Stimulated activated naive CD8-positive, alpha-beta T cell treated with anti-CD3 and anti-CD28 coated beads, Interleukin-15, Interleukin-2, amounts not matched to agents 100 U/mL and 50 U/mL, for 24 hours (primary cell): ENCODE measurements at regions not wholly inside any gene's neighbourhood (a gene's known extent, or its start where the extent isn't known, plus 50 kb on each side); places are given as distances from the start of the nearest gene placed in this dataset.
"Not testable (repeated sequence)": the region's sequence is repeated elsewhere in the genome, so short reads cannot be mapped to it uniquely, and the experiment has no call there.

Experiments used
- ATAC-seq: fragments of 150-1000 bp; cut with Tn5 transposase; one replicate; pipeline ENCODE4 v1.10.0; 2021
- DNase-seq: peaks from one replicate; pipeline ENCODE4 v3.0.0; 2021

DNA sequence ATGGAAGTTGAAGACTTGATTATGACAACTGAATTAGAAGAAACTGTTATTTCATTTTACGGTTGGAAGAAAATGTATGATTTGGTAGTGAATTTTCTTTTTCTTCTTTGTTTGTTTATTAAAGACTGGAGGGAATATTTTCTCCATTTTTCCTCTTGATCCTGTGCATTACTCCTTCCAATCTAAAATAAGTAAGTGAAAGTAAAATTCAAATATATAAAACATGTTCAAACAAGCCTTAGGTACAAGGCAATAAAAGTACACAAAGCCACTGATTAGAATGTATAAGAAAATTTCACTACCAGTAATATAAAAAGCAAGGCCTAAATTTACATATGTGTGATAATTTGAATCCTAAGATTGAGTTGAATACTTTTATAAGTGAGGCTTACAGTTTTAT is 181.2 kb upstream of the MME start:
- no peak for DNase-seq

DNA sequence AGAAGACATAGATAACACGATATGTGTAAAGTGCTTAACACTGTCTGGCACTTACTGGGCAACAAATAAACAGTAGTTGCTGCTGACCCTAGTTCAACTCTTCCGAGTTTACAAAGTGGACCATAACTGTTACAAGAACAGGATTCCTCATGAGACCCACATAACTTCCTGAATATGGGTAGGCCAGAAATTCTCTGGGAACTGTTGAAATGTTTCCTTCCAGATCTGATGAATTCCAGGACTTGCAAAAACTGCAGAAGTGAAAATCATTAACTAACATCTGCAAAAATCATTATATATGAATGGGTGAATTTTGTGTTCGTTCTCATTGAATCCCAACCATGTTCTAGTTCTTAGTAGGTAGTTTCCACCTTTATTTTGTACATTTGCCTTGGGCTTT is 181.7 kb upstream of the MME start:
- no peak for ATAC-seq
- DNase-seq, result no peak

More for the DNA sequence above, 181.2 kb upstream of the MME start:
- no peak for ATAC-seq

DNA sequence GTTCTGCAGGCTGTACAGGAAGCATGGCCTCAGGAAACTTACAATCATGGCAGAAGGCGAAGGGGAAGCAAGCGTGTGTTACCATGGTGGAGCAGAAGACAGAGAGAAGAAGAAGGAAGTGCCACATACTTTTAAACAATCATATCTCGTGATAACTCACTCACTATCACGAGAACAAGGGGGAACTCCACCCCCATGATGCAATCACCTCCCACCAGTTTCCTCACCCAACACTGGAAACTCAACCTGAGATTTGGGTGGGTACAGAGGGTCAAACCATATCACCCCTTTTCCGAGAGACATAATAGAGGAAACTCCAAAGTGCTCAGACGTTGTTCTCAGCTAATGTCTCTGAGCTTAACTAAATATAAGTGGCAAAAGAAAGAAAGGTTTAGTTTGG is 186.3 kb upstream of the MME start:
- no peak for DNase-seq

DNA sequence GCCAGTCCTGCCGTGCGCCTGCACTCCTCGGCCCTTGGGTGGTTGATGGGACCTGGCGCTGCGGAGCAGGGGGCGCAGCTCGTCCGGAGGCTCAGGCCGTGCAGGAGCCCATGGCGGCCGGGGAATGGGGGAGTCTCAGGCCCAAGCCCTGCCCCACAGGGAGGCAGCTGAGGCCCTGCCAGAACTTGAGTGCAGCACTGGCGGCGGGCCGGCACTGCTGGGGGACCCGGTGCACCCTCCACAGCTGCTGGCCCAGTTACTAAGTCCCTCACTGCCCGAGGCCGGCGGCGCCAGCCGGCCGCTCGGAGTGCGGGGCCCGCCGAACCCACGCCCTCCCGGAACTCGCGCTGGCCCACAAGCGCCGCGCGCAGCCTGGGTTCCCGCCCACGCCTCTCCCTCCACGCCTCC is 190.9 kb upstream of the MME start:
- DNase-seq (no peak), ATAC-seq (no peak)

More for the DNA sequence above, 186.3 kb upstream of the MME start:
- no peak for ATAC-seq

DNA sequence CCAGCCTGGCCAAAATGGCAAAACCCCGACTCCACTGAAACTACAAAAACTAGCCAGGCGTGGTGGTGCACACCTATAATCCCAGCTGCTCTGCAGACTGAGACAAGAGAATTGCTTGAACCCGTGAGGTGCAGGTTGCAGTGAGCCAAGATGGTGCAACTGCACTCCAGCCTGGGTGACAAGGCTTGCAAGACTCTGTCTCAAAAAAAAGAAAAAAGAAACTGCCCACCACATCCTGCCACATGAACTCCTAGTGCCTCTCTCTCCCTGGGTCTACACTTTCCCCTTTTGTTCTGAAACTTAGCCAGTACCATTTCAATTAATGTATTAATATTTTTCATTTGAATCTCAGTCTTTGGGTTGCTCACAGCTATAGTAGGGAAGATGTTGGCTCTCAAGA is 192.2 kb upstream of the MME start:
- DNase-seq (no peak), ATAC-seq (no peak)

DNA sequence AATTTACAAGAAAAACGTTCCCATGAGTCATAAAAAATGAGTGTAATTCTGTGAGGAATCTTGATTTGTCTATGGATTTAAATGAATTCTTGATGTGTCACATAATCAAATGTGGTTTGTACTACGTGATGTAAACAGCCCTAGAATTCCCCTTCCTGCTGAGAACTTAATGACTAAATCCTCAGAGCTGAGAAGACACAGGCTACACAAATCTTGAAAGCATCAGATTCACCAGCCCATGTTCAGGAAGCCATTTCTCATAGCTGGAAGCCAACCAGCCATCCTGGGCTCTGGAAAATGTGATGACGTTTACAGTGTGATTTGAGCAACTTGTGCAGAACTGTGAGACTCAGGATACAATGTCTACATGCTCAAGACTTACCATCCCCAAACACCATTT is 193.7 kb upstream of the MME start:
- DNase-seq, result no peak

DNA sequence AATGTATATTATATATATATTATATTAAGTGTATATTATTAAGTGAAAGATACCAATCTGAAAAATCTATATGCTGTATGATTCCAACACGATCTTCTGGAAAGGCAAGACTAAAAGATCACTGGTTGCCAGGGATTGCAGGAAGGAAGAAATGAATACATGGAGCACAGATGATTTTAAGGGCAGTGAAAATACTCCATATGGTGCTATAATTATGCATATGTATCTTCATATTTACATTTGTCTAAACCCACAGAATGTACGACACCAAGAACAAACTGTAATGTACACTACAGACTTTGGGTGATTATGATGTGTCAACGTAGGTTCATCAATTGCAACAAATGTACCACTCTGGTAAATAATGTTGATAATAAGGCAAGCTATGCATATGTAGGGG is 194.7 kb upstream of the MME start:
- ATAC-seq (no peak), DNase-seq (no peak)

More for the DNA sequence above, 193.7 kb upstream of the MME start:
- ATAC-seq, result no peak

DNA sequence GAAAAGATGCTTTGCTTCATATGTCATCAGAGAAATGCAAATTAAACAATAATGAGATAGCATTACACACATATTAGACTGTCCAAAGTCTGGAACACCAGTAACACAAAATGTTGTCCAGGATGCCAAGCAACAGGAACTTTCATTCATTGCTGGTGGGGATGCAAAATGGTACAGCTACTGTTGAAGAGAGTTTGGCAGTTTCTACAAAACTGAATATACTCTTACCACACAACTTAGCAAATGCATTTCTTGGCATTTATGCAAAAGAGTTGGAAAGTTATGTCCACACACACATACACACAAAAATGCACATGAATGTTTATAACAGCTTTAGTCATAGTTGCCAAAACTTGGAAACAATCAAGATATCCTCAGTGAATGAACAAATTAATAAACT is 195.2 kb upstream of the MME start:
- ATAC-seq, result no peak
- no peak for DNase-seq

DNA sequence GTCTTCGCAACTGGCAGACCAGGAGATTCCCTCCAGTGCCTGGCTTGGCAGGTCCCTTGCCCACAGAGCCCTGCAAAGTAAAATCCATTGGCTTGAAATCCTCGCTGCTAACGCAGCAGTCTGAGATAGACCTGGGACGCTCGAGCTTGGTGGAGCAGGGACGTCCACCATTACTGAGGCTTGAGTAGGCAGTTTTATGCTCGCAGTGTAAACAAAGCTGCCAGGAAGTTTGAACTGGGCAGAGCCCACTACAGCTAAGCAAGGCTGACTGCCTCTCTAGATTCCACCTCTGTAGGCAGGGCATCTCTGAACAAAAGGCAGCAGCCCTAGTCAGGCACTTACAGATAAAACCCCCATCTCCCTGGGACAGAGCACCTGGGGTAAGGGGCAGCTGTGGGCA is 205.0 kb upstream of the MME start:
- no peak for DNase-seq
- no peak for ATAC-seq

DNA sequence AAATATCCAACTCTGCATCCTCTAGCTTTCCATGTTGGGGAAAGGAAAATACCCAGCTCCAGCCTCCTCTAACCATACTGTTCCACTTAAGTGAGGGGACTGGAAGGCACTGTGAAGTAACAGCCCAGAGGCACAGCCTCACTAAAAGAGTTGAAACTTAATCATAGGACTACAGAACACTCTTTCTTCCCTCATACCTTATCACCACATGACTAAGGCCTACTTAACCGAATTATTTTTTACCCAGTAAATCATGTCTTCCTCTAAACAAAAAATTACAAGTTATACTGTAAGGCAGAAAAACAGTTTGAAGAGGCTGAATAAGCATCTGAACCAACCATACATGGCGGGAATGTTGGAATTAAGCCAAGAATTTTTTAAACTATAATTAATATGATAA is 207.4 kb upstream of the MME start:
- no peak for ATAC-seq
- DNase-seq, result no peak

DNA sequence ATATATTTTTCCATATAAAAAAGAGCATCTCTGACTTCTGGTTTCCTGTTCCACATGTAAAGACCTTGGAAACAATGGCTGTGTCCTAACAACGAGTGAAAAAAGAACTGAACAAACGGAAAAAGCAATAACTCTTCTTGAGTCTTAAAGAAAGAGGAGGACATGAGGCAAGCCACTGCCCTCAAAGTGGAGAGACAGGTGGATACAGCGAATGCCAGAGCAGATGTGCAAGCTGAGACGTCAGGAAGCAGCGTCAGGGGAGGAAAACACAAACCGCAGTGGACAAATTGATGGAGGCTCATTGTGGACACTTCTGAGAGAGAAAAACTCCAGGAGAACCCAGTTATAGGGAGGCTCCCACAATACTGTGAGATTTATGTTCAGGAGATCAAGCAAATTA is 208.0 kb upstream of the MME start:
- DNase-seq, result no peak

DNA sequence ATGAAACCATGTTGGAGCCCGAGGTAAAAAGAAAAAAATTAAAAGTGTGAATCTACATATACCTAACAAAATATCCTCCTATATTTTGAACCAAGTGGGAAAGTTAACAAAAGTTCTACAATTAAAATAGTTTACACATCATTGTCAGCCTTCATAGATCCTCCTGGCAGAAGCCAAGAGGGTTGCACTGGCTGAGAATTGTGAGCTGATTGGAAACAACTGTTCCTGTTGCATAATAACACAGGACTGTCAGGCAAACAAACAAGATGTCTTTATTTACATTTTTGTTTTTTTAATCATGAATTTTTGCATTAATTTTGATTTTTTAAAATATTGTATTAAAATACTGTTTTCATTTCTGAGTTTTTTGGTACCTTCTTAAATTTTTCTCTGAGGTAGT is 215.2 kb upstream of the MME start:
- ATAC-seq, result no peak

More for the DNA sequence above, 208.0 kb upstream of the MME start:
- ATAC-seq, result no peak

DNA sequence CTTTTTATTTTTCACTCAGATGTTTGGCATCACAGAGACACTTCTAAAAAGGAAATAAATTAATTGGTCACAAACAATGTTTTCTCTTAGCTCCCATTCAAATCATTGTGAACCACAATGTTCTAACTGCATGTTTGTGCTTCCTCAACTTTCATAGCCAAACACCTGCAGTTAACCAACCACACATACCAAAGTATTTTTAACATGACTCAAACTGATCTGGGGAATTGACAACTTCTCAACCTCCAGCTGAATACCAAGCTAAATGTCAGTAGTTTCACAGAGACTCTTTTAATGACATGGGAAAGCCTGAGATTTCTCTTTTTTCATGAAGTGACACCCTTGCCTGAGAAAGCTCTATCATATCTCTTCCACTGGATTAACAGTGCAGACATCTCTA is 217.9 kb upstream of the MME start:
- no peak for ATAC-seq
- DNase-seq, result no peak

More for the DNA sequence above, 215.2 kb upstream of the MME start:
- DNase-seq, result no peak

DNA sequence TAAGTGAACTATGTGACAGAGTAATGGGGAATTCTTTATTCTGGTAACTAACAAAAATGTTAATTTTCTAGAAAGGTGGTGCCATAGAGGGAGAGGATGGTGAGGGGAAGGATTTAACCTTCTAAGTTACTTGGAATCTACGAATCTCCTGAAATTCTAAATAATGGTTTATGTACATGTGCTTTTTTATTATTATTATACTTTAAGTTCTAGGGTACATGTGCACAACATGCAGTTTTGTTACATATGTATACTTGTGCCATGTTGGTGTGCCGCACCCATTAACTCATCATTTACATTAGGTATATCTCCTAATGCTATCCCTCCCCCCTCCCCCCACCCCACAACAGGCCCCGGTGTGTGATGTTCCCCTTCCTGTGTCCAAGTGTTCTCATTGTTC is 227.1 kb upstream of the MME start:
- DNase-seq, ATAC-seq: not testable (repeated sequence)

DNA sequence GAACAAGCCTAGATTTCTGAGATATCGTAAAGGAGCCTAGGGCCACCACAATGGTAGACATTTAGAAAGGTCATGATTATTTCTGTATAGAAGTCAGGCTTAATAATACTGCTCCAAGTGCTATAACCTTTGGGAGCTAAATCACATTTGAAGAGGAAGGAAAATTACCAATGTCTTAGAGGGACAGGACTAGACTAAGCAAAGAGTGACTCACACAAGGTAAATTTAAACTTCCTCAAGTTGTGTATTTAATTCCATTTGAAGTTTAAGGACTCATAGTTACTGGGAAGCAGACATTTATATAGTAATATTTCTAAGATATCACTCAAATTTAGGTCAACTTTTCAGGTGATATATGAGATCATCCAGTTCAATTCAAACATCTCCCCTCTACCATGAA is 227.6 kb upstream of the MME start:
- DNase-seq, result no peak
- ATAC-seq, result no peak

DNA sequence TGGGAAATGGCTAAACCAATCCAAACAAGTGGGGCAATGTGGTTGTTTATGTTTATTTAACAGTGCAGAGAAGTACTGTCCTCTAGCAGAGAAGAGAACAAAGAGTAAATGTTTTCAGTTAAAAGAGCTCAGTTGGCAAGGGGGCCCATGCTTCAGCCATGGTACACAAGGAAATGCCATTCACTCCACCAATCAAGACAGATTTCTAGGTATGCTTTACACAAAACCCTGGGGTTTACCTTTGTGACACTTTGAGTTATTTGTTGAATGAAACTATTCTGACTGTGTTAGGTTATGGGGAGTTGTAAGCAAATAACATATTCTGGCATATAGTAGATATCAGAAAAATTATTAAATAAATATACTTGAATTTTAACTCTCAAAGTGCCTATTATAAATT is 228.5 kb upstream of the MME start:
- no peak for ATAC-seq

DNA sequence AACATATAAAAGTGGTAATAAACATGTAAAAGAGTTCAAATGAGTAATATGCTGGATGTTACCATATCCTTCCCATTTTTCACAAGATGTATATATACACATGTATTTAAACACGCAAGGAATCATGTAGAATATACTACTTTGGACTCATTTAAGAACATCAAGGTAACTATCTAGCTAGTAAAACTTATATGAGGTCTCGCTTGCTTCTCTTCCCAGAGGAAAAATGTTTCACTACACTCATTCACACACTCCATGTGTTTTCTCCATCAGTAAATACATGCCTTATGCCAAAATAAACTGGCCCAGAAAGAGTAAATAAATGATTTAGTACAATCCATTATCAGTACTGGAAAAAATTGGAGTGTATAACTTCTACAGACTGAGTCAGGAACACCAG is 229.2 kb upstream of the MME start:
- ATAC-seq (no peak), DNase-seq (no peak)

More for the DNA sequence above, 228.5 kb upstream of the MME start:
- no peak for DNase-seq

DNA sequence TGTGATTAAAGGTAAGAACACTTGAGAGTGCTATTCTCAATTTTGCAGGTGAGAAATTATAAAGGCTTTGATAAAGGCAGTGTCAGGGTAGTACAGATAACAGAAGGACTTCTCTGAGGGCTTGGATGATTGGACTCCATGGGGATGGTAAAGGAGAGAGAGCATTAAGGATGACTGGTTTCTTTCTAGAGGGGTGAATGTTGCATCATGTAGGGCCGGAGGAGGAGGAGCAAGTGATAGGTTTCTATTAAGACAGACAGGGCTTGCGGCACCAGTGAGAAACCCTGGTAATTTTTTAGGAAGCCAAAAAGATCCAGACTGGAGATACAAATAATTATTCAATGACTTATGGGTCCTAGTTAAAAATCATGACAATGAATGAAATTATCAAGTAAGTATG is 230.7 kb upstream of the MME start:
- ATAC-seq, result no peak

DNA sequence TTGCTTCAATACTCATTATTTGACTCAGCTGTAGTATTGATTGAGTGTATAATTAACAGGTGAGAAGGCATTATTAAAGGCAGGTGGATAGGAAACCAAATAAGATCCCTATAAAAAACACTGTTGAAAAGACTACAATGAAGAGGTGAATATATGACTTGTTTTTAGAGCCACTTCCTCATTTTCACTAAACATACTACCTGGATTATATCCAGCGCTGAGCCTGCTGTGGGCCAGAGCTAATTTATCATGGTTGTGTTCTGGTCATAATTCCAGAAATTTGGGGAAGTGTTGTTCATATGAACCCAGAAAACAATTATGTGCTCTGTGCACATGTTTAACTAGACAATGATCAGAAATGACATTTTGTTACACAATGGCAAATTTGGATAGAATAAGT is 235.3 kb upstream of the MME start:
- ATAC-seq, result no peak
- DNase-seq, result no peak

More for the DNA sequence above, 230.7 kb upstream of the MME start:
- DNase-seq, result no peak

DNA sequence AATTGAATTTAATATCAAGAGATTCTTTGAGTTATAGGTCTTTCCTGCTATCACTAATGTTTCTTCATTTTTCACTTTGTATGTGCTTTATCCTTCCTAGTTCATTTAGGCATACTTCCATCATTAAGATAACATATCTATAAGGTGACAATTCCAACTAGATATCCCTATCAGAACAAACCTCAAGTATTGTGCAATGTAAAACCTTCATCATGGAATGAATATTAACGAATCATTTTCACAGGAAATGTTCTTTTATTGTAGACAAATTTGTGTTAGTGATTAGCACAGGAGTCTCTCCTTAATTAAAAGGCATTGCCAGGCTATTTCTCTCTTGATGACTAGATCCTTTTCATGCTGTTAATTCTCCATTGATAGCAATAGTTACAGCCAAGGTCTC is 236.5 kb upstream of the MME start:
- no peak for ATAC-seq

DNA sequence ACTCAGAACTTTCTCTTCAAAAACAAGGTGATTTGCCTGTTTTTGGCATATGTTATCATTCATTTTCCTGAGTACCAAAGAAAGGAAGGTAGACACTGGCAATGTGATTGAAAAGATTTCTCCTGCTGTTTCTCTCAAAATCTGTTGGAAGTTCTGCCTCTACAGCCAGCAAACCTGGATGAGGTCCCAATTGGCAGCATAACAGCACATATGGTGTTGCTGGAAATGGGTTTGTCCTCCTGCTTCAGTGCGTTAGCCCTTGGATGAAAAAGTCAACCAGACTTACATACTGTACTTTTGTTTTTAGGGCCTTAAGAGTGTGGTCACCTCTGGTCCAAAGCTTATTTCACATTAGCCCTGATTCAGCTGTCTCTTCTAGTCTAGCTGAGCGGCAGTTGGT is 237.6 kb upstream of the MME start:
- ATAC-seq (no peak), DNase-seq (no peak)

More for the DNA sequence above, 236.5 kb upstream of the MME start:
- DNase-seq, result no peak

DNA sequence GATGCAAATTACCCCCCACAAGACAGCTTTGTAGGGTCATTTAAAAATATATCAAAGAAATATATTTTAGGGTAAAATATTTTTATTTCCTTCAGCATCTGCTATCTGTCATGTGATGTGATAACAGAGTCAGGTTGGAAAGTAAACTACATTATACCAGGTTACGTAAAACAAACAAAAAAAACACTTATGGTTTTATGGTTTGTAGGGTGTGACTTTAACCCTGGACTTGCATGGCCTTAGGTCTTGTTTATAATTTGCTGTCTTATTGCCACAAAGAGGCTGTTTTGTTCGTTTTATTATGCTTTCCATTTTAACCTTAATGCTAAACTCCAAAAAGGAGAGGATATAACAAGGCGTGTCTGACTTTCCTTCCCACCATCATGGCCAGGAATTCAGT is 244.5 kb upstream of the MME start:
- ATAC-seq (no peak), DNase-seq (no peak)

DNA sequence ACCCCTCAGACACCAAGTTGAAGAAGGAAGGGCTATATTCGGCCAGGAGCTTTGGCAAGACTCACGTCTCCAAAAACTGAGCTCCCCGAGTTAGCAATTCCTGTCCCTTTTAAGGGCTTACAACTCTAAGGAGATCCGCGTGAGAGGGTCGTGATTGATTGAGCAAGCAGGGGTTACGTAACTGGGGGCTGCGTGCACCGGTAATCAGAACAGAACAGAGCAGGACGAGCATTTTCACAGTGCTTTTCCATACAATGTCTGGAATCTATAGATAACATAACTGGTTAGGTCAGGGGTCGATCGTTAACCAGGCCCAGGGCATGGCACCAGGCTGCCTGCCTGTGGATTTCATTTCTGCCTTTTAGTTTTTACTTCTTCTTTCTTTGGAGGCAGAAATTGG is 245.3 kb upstream of the MME start:
- DNase-seq, ATAC-seq: not testable (repeated sequence)

DNA sequence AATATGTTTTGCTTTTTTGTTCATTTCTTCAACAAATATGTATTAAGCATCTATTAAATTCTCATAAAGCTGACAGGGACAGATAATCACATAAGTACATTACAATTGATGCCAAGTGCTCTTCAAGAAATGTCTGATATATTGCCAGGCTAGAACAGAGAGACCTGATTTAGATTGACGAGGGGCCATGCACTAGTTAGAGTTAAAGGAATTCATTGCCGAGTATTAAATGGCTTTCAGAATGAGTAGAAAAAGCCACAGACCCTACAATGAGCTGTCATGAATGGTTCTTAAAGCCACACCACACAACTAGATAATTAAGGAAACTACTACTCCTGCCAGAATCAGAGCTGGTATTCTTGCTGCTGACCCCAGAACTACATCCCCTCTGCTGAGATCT is 250.2 kb upstream of the MME start:
- ATAC-seq, result no peak
- no peak for DNase-seq

DNA sequence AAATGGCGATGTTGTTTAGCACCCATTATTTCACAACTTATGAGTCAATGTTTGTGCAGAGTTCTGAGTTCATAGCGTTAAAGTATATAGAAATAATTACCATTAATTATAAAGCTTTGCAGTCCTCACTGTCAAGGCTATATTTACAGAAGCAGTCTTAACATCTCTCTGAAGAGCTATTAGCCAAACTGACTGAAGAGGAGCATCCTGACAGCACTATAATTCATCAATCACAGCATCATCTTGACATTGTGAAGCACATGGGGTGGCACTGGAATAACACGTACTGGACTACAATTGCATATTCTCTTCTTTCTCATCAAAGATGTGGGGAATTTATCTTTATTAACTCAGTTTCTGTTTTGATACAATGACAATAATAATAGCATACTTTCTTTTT is 260.6 kb upstream of the MME start:
- ATAC-seq (no peak), DNase-seq (no peak)
